Activated T-cell treated with anti-CD3 and anti-CD28 coated beads, Interleukin-2, amount 50 U/mL, for 72 hours (primary cell): ENCODE measurements at regions not wholly inside any gene's neighbourhood (a gene's known extent, or its start where the extent isn't known, plus 50 kb on each side); places are given as distances from the start of the nearest gene placed in this dataset.

ENCODE experiments used
- ATAC-seq, 2 donors: fragments of 150-1000 bp; cut with Tn5 transposase; replicated peaks in 1 of 2; 2 replicates each; pipeline ENCODE4 v1.10.0; 2021; ENCODE audit warnings: moderate library complexity in 2 of 2, mild to moderate bottlenecking in 1 of 2
- DNase-seq, 2 donors: peaks; one replicate each; pipeline ENCODE4 v3.0.0; 2021 to 2022; ENCODE audit warnings: mixed read lengths in 1 of 2
- H3K27ac Mint-ChIP-seq: one replicate; pipeline ENCODE4 v1.8.0; 2022; ENCODE audit warnings: mild to moderate bottlenecking, moderate library complexity, mixed read lengths
- H3K27me3 Mint-ChIP-seq: one replicate; pipeline ENCODE4 v1.8.0; 2022; ENCODE audit warnings: low read depth, mixed read lengths
- H3K36me3 Mint-ChIP-seq, 2 donors: one replicate each; pipeline ENCODE4 v1.8.0; 2022; ENCODE audit warnings: mixed read lengths in 2 of 2, mild to moderate bottlenecking in 1 of 2; ENCODE audit not compliant: insufficient read depth in 2 of 2
- H3K4me1 Mint-ChIP-seq: one replicate; pipeline ENCODE4 v1.8.0; 2022; ENCODE audit warnings: low read depth, mixed read lengths
- H3K4me3 Mint-ChIP-seq, 2 donors: one replicate each; pipeline ENCODE4 v1.8.0; 2022; ENCODE audit warnings: mild to moderate bottlenecking in 2 of 2, mixed read lengths in 2 of 2, moderate library complexity in 2 of 2
- H3K9me3 Mint-ChIP-seq, 2 donors: one replicate each; pipeline ENCODE4 v1.8.0; 2022; ENCODE audit warnings: mixed read lengths in 2 of 2

DNA sequence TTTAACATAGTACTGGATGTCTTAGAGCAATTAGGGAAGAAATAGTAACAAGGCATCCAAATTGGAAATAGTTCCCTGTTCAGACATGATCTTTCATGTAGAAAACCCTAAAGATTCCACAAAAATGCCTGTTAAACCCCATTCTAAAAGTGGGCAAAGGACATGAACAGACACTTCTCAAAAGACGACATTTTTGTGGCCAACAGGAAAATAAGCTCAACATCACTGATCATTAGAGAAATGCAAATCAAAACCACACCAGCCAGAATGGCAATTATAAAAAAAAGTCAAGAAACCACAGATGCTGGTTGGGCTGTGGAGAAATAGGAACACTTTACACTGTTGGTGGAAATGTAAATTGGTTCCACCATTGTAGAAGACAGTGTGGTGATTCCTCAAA lies 109.9 kb upstream of the MOCS1 start:
- peaks cover 1 to 6% of the 10 kb centered on the region in 2 donors for H3K9me3 Mint-ChIP-seq
- no peaks in the 10 kb centered on the region for H3K27me3 Mint-ChIP-seq
- no peaks in the 10 kb centered on the region for H3K4me1 Mint-ChIP-seq
- no peak overlapping the region for H3K4me3 Mint-ChIP-seq
- no peak for DNase-seq
- H3K36me3 Mint-ChIP-seq = no peaks in the 10 kb centered on the region
- no peak overlapping the region for H3K27ac Mint-ChIP-seq
- ATAC-seq = no peak

DNA sequence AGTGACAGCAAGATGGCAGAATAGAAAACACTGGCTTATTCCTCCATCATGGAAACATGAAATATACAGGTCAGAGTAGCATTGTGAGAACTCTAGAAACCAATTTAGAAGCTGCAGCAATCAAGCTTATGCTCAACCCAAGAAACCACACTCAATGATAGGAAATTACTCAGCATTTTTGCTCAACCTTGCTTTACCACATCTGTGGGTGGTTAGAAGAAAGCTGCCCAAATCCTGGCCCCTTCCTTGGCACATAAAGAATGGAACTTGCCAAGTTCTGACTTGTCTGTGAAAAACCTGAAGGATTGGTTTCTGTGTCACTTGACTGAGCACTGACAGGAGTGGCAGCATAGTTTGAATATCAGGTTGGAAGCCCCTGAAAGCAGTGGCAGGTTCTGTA lies 108.0 kb upstream of the MOCS1 start:
- no peak overlapping the region for H3K4me3 Mint-ChIP-seq
- peaks cover 1 to 6% of the 10 kb centered on the region in 2 donors for H3K9me3 Mint-ChIP-seq
- ATAC-seq (no peak), DNase-seq (no peak)
- H3K27me3 Mint-ChIP-seq = no peaks in the 10 kb centered on the region
- no peak overlapping the region for H3K27ac Mint-ChIP-seq
- no peaks in the 10 kb centered on the region for H3K36me3 Mint-ChIP-seq
- H3K4me1 Mint-ChIP-seq = no peaks in the 10 kb centered on the region

DNA sequence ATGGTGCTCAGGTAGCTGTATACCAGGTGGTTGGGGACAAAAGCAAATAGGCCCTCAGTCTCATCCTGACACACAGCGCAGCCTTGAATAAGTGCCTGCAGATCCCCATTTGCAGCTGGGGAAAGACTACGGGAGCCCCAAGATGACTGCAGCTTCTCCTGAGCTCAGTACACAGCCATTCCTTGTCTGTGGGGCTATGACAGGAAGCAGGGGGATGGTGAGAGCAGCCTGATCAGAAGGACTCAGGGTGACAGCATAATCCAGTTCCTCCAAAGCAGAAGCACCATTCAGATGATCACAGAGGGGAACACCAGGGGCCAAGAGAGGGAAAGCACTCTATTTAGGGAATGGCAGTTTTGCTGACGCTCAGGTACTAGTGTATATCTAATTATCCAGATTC lies 104.8 kb upstream of the MOCS1 start:
- no peak overlapping the region for H3K4me3 Mint-ChIP-seq
- no peaks in the 10 kb centered on the region for H3K4me1 Mint-ChIP-seq
- H3K9me3 Mint-ChIP-seq = peaks cover 2 to 3% of the 10 kb centered on the region in 2 donors
- H3K27me3 Mint-ChIP-seq = peaks cover 9% of the 10 kb centered on the region
- no peak for ATAC-seq
- no peak for DNase-seq
- H3K36me3 Mint-ChIP-seq = no peaks in the 10 kb centered on the region
- H3K27ac Mint-ChIP-seq = no peak overlapping the region

DNA sequence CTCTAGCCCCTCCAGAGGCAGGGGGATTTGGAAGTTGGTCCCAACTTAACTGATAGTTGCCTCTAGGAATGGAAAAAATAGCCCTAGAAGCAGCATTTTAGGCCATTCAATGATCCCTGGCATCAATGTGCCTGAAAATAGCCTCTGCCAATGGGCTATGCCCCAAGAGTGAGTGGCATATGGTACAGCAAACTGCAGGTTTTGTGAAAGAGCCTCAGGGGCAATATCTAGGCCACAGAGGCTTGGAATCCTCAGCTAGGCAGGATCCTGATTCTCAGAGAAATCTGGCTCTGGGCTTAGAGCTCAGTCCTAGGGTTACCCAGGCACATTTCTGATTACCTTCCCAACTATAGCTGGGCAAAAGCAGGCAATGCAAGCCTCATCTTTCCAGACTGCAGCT lies 104.4 kb upstream of the MOCS1 start:
- H3K27ac Mint-ChIP-seq = no peak overlapping the region
- no peak overlapping the region for H3K4me3 Mint-ChIP-seq
- H3K4me1 Mint-ChIP-seq = no peaks in the 10 kb centered on the region
- H3K36me3 Mint-ChIP-seq = no peaks in the 10 kb centered on the region
- ATAC-seq = no peak
- H3K9me3 Mint-ChIP-seq = peaks cover under 1 to 3% of the 10 kb centered on the region in 2 donors
- DNase-seq = no peak
- peaks cover 9% of the 10 kb centered on the region for H3K27me3 Mint-ChIP-seq

DNA sequence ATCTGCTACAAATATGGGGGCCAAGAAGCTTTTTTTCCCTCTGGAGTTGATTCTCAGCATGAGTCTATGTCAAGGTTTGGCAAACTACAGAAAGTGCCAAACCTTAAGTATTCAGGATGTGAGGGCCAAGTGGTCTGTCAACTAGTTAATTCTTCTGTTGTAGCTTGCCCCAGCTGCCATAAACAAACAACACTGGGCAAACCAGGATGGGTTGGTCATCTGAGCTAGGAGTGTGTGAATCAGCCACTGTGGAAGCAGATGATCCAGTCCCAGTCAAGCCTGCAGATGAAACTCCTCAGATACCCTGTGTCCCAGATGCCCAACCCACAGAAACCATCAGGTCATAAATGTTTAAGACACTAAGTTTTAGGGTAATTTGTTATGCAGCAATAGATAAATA lies 103.0 kb upstream of the MOCS1 start:
- Mint-ChIP-seq H3K27me3 (peaks cover 9% of the 10 kb centered on the region), H3K27ac (no peak overlapping the region), H3K9me3 (peaks cover 0 to 3% of the 10 kb centered on the region in 2 donors), H3K4me3 (no peak overlapping the region), H3K36me3 (no peaks in the 10 kb centered on the region), H3K4me1 (no peaks in the 10 kb centered on the region)
- no peak for DNase-seq
- no peak for ATAC-seq

DNA sequence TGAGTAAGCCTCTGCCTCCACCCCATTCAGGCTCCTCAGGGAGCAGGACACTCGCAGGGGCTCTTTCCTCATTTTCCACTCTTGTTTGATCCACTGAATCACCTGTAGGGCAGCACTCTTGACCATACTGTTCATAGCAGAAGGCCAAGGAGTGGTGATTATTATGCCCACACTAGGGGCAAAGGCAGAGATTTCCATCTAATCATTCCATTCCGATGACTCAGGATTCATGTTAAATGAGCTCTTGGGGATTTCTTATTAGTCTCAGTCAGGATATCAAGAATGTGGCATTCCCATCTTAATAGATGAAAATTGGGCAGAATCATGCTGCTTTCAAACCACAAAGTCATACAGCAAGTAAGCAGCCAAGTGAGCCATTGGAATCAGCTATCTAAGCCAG lies 101.9 kb upstream of the MOCS1 start:
- H3K27me3 Mint-ChIP-seq = peaks cover 9% of the 10 kb centered on the region
- H3K4me3 Mint-ChIP-seq = no peak overlapping the region
- H3K27ac Mint-ChIP-seq = no peak overlapping the region
- ATAC-seq (no peak), DNase-seq (no peak)
- H3K36me3 Mint-ChIP-seq = no peaks in the 10 kb centered on the region
- H3K9me3 Mint-ChIP-seq = peaks cover 0 to 3% of the 10 kb centered on the region in 2 donors
- H3K4me1 Mint-ChIP-seq = no peaks in the 10 kb centered on the region

DNA sequence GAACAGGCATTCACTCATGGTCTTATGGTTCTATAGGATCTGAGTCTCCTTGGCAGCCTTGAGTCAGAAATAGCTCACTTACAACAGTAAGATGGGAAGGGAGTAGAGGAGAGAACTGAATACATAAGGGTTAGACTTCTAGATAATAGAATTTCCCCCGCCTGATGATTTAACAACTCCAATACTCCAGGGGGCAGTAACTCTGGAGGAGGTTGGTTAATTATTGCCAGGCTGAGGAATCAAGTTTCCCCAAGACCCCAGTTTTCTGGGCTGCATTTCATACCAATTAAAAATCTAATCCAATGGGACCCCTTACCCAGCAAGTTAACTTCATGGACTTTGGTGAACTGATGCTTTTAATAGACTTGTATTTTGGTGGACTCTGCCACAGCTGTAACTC lies 94.2 kb upstream of the MOCS1 start:
- ATAC-seq (no peak), DNase-seq (no peak)
- Mint-ChIP-seq H3K4me1 (no peaks in the 10 kb centered on the region), H3K36me3 (no peaks in the 10 kb centered on the region), H3K27ac (no peak overlapping the region), H3K4me3 (no peak overlapping the region), H3K9me3 (peaks cover 0 to 2% of the 10 kb centered on the region in 2 donors), H3K27me3 (peaks cover 8% of the 10 kb centered on the region)

DNA sequence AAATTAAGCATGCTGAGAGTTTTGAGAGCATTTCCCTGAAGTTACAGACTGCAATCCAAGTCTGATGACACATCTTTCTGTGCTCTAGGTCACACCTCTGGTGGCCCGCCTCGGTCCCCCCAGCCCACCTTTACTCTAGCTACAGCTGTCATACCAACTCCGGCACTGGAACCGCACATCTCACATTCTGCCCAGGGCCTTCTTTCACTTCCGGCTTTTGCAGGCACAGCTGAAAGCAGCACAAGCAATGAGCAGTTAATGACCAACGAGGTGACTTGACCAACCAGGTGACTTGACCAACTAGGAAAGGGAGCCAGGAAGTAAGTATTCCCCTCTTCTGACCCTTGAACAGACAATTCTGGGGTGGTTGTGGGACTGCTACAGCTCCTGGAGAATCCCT lies 88.6 kb upstream of the MOCS1 start:
- no peaks in the 10 kb centered on the region for H3K4me1 Mint-ChIP-seq
- no peak overlapping the region for H3K4me3 Mint-ChIP-seq
- DNase-seq = no peak
- peaks cover 14% of the 10 kb centered on the region for H3K27me3 Mint-ChIP-seq
- peaks cover 0 to 6% of the 10 kb centered on the region in 2 donors for H3K36me3 Mint-ChIP-seq
- H3K27ac Mint-ChIP-seq = no peak overlapping the region
- no peak for ATAC-seq
- peaks cover 8 to 16% of the 10 kb centered on the region in 2 donors for H3K9me3 Mint-ChIP-seq

DNA sequence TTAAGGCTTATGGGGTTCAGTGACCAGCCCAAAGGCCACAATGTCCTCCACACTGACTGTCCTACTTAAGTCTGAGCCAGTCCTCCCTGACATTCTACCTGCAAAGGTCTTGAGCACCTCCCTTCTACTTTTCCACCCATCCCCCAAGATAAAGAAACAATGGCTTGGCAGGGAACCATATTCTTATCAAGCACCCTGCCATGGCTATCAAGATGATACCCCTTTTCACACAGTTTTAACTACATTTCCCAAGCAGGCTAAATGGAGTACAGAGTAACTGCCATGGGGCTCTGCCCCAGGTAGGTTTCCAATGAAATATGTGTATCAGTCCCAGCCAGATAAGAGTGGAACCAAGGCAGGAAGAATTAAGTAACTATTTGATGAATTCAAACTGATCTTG lies 85.9 kb upstream of the MOCS1 start:
- Mint-ChIP-seq H3K9me3 (peaks cover 11 to 19% of the 10 kb centered on the region in 2 donors), H3K27ac (no peak overlapping the region), H3K27me3 (peaks cover 18% of the 10 kb centered on the region), H3K36me3 (peaks cover 0 to 7% of the 10 kb centered on the region in 2 donors), H3K4me3 (no peak overlapping the region), H3K4me1 (no peaks in the 10 kb centered on the region)
- DNase-seq (no peak), ATAC-seq (no peak)

DNA sequence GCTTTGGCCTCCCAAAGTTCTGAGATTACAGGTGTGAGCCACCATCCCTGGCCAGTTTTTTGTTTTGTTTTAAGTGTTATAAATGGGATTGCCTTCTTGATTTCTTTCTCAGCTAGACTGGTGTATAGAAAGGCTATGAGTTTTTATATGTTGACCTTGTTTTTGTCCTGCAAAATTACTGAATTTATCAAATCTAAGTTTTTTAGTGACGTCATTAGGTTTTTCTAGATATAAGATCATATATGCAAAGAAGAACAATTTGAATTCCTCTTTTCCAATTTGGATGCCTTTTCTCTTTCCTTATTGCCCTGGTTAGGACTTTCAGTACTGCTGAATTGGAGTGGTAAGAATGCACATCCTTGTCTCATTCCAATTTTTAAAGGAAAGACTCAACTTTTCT lies 81.3 kb upstream of the MOCS1 start:
- Mint-ChIP-seq H3K36me3 (peaks cover 0 to 7% of the 10 kb centered on the region in 2 donors), H3K27ac (no peak overlapping the region)
- ATAC-seq = no peak

DNA sequence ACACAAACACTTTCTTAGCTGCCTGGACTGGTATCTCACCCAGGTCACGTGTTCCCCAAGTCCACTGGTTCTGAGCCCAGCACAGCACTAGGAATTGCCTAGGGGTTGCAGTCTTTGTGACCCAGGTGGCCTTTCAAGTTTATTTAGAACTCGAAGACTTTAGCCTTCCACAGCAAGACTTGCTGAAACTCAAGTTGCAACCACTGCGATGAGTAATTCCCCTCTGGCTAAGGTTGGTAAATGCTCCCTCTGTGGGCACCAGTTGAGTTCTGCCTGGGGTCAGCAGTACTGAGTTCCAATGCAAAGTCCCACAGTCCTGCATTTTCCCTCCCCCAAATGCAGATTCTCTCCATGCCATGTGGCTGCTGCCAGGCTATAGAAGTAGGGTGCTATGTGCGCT lies 77.6 kb upstream of the MOCS1 start:
- Mint-ChIP-seq H3K36me3 (peaks cover 0 to 2% of the 10 kb centered on the region in 2 donors), H3K9me3 (peaks cover 2 to 5% of the 10 kb centered on the region in 2 donors), H3K27ac (no peak overlapping the region), H3K27me3 (peaks cover 28% of the 10 kb centered on the region), H3K4me3 (no peak overlapping the region), H3K4me1 (no peaks in the 10 kb centered on the region)
- ATAC-seq (no peak), DNase-seq (no peak)

More for the DNA sequence above, 81.3 kb upstream of the MOCS1 start:
- no peak for DNase-seq
- H3K4me1 Mint-ChIP-seq = no peaks in the 10 kb centered on the region
- peaks cover 25% of the 10 kb centered on the region for H3K27me3 Mint-ChIP-seq
- H3K9me3 Mint-ChIP-seq = peaks cover 11 to 18% of the 10 kb centered on the region in 2 donors
- no peak overlapping the region for H3K4me3 Mint-ChIP-seq

DNA sequence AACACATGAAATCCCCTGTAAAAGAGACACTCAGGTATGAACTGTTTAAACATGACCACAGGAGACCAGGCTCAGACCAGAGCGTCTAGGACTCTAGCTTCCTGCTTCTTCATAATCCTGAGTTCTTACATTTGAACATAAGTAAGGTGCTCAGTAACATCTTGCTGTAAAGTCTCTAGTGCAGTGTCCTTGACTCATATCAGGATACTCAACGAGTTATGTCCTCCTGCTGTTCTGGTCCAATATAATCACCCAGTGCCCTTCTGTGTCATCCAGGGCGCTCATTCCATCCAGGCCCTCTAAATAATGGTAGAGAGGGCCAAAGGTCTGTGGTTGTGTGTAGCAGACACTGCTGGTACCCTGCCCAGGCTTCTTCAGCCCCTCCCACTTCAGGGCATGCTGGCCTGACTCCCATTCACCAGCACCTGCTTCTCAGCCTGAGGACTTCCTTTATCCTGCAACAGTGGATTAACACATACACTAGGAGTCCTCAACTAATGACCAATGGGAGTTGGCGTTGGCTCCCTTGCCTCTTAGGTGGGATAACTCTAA lies 66.8 kb upstream of the MOCS1 start:
- Mint-ChIP-seq H3K9me3 (peaks cover 17 to 25% of the 10 kb centered on the region in 2 donors), H3K4me3 (no peak overlapping the region), H3K4me1 (no peaks in the 10 kb centered on the region), H3K27ac (no peak overlapping the region), H3K27me3 (peaks cover 32% of the 10 kb centered on the region), H3K36me3 (peaks cover 9 to 11% of the 10 kb centered on the region in 2 donors)
- ATAC-seq = no peak
- DNase-seq = no peak

DNA sequence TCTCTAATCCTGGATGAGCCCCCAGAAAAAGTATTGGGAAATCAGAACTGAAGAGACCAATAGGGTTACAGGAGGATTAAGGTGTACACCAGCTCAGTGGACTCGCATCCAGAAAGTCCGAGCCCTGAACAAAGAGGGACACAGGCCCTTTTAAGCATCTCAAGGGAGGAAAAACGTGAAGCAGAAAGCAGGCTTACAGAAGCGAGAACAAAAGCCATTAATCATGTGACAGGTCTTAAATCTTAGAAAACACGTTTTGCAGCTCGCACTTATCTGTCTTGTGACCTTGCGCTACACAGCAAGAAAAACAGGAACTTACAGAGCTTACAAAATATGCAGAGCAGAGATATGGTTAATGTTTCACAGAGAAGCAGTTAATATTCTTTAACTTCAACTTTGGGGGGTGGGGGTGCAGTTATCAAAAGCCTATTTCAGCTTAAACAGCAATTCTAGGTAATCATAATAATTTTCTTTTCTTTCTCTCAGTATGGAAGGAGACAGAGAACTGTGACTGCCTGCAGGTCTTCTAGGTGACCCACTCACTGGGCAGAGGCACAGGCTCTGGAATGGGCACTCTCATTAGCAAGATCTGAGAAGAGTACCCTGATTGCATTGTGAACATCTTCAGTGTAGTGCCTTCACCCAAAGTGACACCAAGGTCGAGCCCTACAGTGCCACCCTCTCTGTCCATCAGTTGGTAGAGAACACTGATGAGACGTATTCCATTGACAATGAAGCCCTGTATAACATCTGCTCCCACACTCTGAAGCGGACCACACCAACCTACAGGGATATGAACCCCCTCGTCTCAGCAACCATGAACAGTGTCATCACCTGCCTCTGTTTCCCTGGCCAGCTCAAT lies 65.0 kb upstream of the MOCS1 start:
- ATAC-seq = no peak
- DNase-seq = no peak
- Mint-ChIP-seq H3K9me3 (peaks cover 21 to 25% of the 10 kb centered on the region in 2 donors), H3K36me3 (peaks cover 9 to 11% of the 10 kb centered on the region in 2 donors), H3K27ac (no peak overlapping the region), H3K4me3 (no peak overlapping the region), H3K27me3 (peaks cover 32% of the 10 kb centered on the region), H3K4me1 (no peaks in the 10 kb centered on the region)
